ENCODE measurements at regions not wholly inside any gene's neighbourhood (a gene's known extent, or its start where the extent isn't known, plus 50 kb on each side); places are given as distances from the start of the nearest gene placed in this dataset.
"Not testable (repeated sequence)": the region's sequence is repeated elsewhere in the genome, so short reads cannot be mapped to it uniquely, and the experiment has no call there.

- no peak for DNase-seq (ENCODE audit: low spot score)
- H3K79me2 ChIP-seq (ENCODE audit: insufficient read depth, low read depth, low read length) = no peaks in the 10 kb centered on the region
- H3K4me1 ChIP-seq (ENCODE audit: insufficient read depth, low read length, poor library complexity, severe bottlenecking) = no peaks in the 10 kb centered on the region
- no peak overlapping the region for H2AFZ ChIP-seq (ENCODE audit: low read length)
- H3K9me3 ChIP-seq (ENCODE audit: low read length) = no peaks in the 10 kb centered on the region
- intact Hi-C loops (cut with micrococcal nuclease; ENCODE audit: unreplicated experiment) = no loop called here
- TF ChIP-seq CTCF (conservative IDR thresholded peaks at IDR 0.05; ENCODE audit: low read length) (no peak), EZH2phosphoT487 (IDR thresholded peaks at IDR 0.05; ENCODE audit: borderline replicate concordance, low read depth, low read length) (no peak)
- ChIA-PET POLR2A (interaction anchor here (1.0 kb wide), 1 partner anchor 17 kb away, joined by 3 read pairs; no protein-coding TSS in a partner anchor), CTCF (ENCODE audit: unreplicated experiment) (no interaction called here)
- no peaks in the 10 kb centered on the region for H3K9me2 ChIP-seq (ENCODE audit: insufficient read depth, low read length)
- H3K36me3 ChIP-seq (ENCODE audit: insufficient read depth, low read length) = no peaks in the 10 kb centered on the region
- no peak overlapping the region for H3K27ac ChIP-seq (ENCODE audit: low read depth, low read length, poor library complexity, severe bottlenecking)
- H3K4me2 ChIP-seq (ENCODE audit: low read length) = no peak overlapping the region
- H4K20me1 ChIP-seq (ENCODE audit: insufficient read depth, low read length) = no peaks in the 10 kb centered on the region
- no peak overlapping the region for H3K4me3 ChIP-seq (ENCODE audit: low read depth, low read length, poor library complexity, severe bottlenecking)
- no TSS peak for BruUV-seq (replicated peaks)
These were observed 133.7 kb downstream of the ATL2 start for GRCh38 chr2:38243186-38243880.

- no peak for DNase-seq (ENCODE audit: low spot score)
- H3K4me2 ChIP-seq (ENCODE audit: low read length) = no peak overlapping the region
- H4K20me1 ChIP-seq (ENCODE audit: insufficient read depth, low read length) = no peaks in the 10 kb centered on the region
- no peaks in the 10 kb centered on the region for H3K79me2 ChIP-seq (ENCODE audit: insufficient read depth, low read depth, low read length)
- TF ChIP-seq CTCF (conservative IDR thresholded peaks at IDR 0.05; ENCODE audit: low read length) = no peak
- TF ChIP-seq EZH2phosphoT487 (IDR thresholded peaks at IDR 0.05; ENCODE audit: borderline replicate concordance, low read depth, low read length) = no peak
- no peak overlapping the region for H2AFZ ChIP-seq (ENCODE audit: low read length)
- H3K27ac ChIP-seq (ENCODE audit: low read depth, low read length, poor library complexity, severe bottlenecking) = no peak overlapping the region
- H3K4me1 ChIP-seq (ENCODE audit: insufficient read depth, low read length, poor library complexity, severe bottlenecking) = no peaks in the 10 kb centered on the region
- no peak overlapping the region for H3K4me3 ChIP-seq (ENCODE audit: low read depth, low read length, poor library complexity, severe bottlenecking)
- intact Hi-C loops (cut with micrococcal nuclease; ENCODE audit: unreplicated experiment) = no loop called here
- CTCF ChIA-PET (ENCODE audit: unreplicated experiment) = no interaction called here
- BruUV-seq (replicated peaks) = no TSS peak
- H3K36me3 ChIP-seq (ENCODE audit: insufficient read depth, low read length) = no peaks in the 10 kb centered on the region
- POLR2A ChIA-PET = no interaction called here
- H3K9me3 ChIP-seq (ENCODE audit: low read length) = no peaks in the 10 kb centered on the region
- H3K9me2 ChIP-seq (ENCODE audit: insufficient read depth, low read length) = no peaks in the 10 kb centered on the region
These were observed 137.6 kb downstream of the ATL2 start for GRCh38 chr2:38239452-38239851.

GRCh38 chr2:38238705-38239104, 138.4 kb downstream of the ATL2 start:
- H3K9me3 ChIP-seq (ENCODE audit: low read length); BruUV-seq (replicated peaks): not testable (repeated sequence)

More at GRCh38 chr2:38238705-38239104, 138.4 kb downstream of the ATL2 start:
- CTCF ChIA-PET (ENCODE audit: unreplicated experiment); H3K4me2 ChIP-seq (ENCODE audit: low read length); POLR2A ChIA-PET; H3K9me2 ChIP-seq (ENCODE audit: insufficient read depth, low read length); DNase-seq (ENCODE audit: low spot score); H4K20me1 ChIP-seq (ENCODE audit: insufficient read depth, low read length); H3K36me3 ChIP-seq (ENCODE audit: insufficient read depth, low read length); H3K4me3 ChIP-seq (ENCODE audit: low read depth, low read length, poor library complexity, severe bottlenecking); intact Hi-C loops (cut with micrococcal nuclease; ENCODE audit: unreplicated experiment); H2AFZ ChIP-seq (ENCODE audit: low read length); H3K27ac ChIP-seq (ENCODE audit: low read depth, low read length, poor library complexity, severe bottlenecking); H3K79me2 ChIP-seq (ENCODE audit: insufficient read depth, low read depth, low read length); H3K4me1 ChIP-seq (ENCODE audit: insufficient read depth, low read length, poor library complexity, severe bottlenecking): not testable (repeated sequence)
